NCI-H524 (cell line): ENCODE measurements at regions not wholly inside any gene's neighbourhood (a gene's known extent, or its start where the extent isn't known, plus 50 kb on each side); places are given as distances from the start of the nearest gene placed in this dataset.

Source experiments
- DNase-seq, 2 experiments: peaks; one replicate each; lab custom pipeline; 2025; lab: John Stamatoyannopoulos, UW

GRCh38 chr6:4188801-4189200 lies 53.4 kb upstream of the ECI2 start:
- DNase-seq, result no peak

- no peak for DNase-seq
Measured at GRCh38 chr6:4187480-4187879, 52.1 kb upstream of the ECI2 start.

- no peak for DNase-seq
Measured at GRCh38 chr6:4186385-4186784, 51.0 kb upstream of the ECI2 start.

- DNase-seq, result no peak
Measured at GRCh38 chr6:4185846-4186245, 50.5 kb upstream of the ECI2 start.

- DNase-seq, result no peak
Measured at GRCh38 chr6:4185419-4185818, 50.0 kb upstream of the ECI2 start.
